ACHN (cell line): ENCODE measurements at regions not wholly inside any gene's neighbourhood (a gene's known extent, or its start where the extent isn't known, plus 50 kb on each side); places are given as distances from the start of the nearest gene placed in this dataset.
"Not testable (repeated sequence)": the region's sequence is repeated elsewhere in the genome, so short reads cannot be mapped to it uniquely, and the experiment has no call there.

Experiments
- DNase-seq: peaks from one replicate; pipeline ENCODE4 v3.0.0-alpha.2; 2015
- in situ Hi-C: cut with HindIII; loops from 2 replicates; pipeline ENCODE4 v1.10.0; 2017; ENCODE audit warnings: low sequenced_read_pairs, low pct_ligation_motif_present, low pct_unique_long_range_greater_than_20kb

- in situ Hi-C loops = no loop called here
Measured at GRCh38 chr5:96522635-96523355, 89.7 kb upstream of the PCSK1 start.

GRCh38 chr5:96527768-96528661 lies 95.0 kb upstream of the PCSK1 start:
- in situ Hi-C loops = no loop called here
- DNase-seq = no peak

More at GRCh38 chr5:96522635-96523355, 89.7 kb upstream of the PCSK1 start:
- no peak for DNase-seq

GRCh38 chr5:96528826-96529474 lies 95.9 kb upstream of the PCSK1 start:
- in situ Hi-C loops = no loop called here
- DNase-seq = no peak

- no peak for DNase-seq
- in situ Hi-C loops = no loop called here
Measured at GRCh38 chr5:96529559-96529958, 96.5 kb upstream of the PCSK1 start.

GRCh38 chr5:96530901-96531300 lies 97.9 kb upstream of the PCSK1 start:
- in situ Hi-C loops = no loop called here
- no peak for DNase-seq

- in situ Hi-C loops = no loop called here
- DNase-seq = no peak
Measured at GRCh38 chr5:96533371-96533770, 100.3 kb upstream of the PCSK1 start.

- DNase-seq = no peak
Measured at GRCh38 chr5:96537386-96537785, 104.3 kb upstream of the PCSK1 start.

GRCh38 chr5:96538808-96539250 lies 105.8 kb upstream of the PCSK1 start:
- in situ Hi-C loops = no loop called here
- no peak for DNase-seq

More at GRCh38 chr5:96537386-96537785, 104.3 kb upstream of the PCSK1 start:
- in situ Hi-C loops = no loop called here

- in situ Hi-C loops = no loop called here
Measured at GRCh38 chr5:96546120-96546519, 113.1 kb upstream of the PCSK1 start.

GRCh38 chr5:96547486-96547885 lies 114.4 kb upstream of the PCSK1 start:
- DNase-seq = no peak
- in situ Hi-C loops = no loop called here

More at GRCh38 chr5:96546120-96546519, 113.1 kb upstream of the PCSK1 start:
- DNase-seq = no peak

GRCh38 chr5:96548905-96549304 lies 113.3 kb upstream of the CAST start:
- DNase-seq = no peak
- in situ Hi-C loops = no loop called here

GRCh38 chr5:96560857-96561256 lies 101.3 kb upstream of the CAST start:
- in situ Hi-C loops, DNase-seq: not testable (repeated sequence)

GRCh38 chr5:96562614-96563013 lies 99.6 kb upstream of the CAST start:
- in situ Hi-C loops = no loop called here
- no peak for DNase-seq

- DNase-seq = no peak
- in situ Hi-C loops = no loop called here
Measured at GRCh38 chr5:96563816-96564215, 98.4 kb upstream of the CAST start.

GRCh38 chr5:96565582-96566265 lies 96.5 kb upstream of the CAST start:
- DNase-seq = no peak
- in situ Hi-C loops = no loop called here

GRCh38 chr5:96566833-96567587 lies 95.2 kb upstream of the CAST start:
- DNase-seq = no peak
- in situ Hi-C loops = no loop called here

- in situ Hi-C loops = no loop called here
- no peak for DNase-seq
Measured at GRCh38 chr5:96569332-96569731, 92.8 kb upstream of the CAST start.

- DNase-seq = no peak
- in situ Hi-C loops = no loop called here
Measured at GRCh38 chr5:96569770-96570169, 92.4 kb upstream of the CAST start.
